NCI-H510A treated with DMSO at 0.1 percent for 48 hours (cell line): ENCODE measurements at regions not wholly inside any gene's neighbourhood (a gene's known extent, or its start where the extent isn't known, plus 50 kb on each side); places are given as distances from the start of the nearest gene placed in this dataset.
"Not testable (repeated sequence)": the region's sequence is repeated elsewhere in the genome, so short reads cannot be mapped to it uniquely, and the experiment has no call there.

Experiments used
- DNase-seq: peaks from one replicate; lab custom pipeline; 2025; lab: John Stamatoyannopoulos, UW

DNA sequence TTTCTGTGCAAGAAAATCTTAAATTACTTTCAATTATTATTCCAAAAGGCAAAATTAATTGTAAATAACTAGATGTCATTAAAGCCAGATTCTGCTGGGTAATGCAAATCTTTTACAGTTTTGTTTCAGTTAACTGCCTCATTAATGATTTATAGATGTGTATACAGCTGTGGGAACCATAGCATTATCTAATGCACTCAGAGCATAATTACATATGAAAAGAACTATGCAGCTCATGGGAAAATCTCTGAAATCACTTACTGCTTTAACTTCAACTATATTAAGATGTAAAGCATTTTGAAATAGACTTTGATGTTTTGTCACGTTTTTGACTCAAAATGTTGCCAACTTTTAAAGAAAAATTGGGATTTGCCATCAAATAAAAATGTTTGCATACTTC is 630.3 kb upstream of the KLHL4 start:
- DNase-seq = no peak

DNA sequence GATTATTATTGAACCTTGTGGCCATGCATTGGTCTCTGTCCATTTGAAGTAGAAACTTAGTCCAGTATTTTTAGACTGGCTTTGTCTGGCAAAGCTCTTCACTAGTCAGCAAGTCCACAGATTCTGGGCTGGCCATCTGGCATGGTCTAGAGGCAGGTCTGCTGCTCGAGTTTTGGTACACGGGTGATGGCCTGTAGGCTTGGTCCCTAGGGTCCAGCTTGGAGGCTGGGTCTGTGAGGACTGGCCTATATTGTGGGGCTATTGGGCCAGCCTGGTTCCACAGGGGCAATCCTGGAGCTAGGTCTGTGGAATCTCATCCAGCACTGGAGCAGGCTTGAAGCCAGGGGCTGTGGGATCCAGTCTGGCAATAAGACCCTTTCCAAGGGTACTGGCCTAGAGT is 607.6 kb upstream of the KLHL4 start:
- DNase-seq = no peak

DNA sequence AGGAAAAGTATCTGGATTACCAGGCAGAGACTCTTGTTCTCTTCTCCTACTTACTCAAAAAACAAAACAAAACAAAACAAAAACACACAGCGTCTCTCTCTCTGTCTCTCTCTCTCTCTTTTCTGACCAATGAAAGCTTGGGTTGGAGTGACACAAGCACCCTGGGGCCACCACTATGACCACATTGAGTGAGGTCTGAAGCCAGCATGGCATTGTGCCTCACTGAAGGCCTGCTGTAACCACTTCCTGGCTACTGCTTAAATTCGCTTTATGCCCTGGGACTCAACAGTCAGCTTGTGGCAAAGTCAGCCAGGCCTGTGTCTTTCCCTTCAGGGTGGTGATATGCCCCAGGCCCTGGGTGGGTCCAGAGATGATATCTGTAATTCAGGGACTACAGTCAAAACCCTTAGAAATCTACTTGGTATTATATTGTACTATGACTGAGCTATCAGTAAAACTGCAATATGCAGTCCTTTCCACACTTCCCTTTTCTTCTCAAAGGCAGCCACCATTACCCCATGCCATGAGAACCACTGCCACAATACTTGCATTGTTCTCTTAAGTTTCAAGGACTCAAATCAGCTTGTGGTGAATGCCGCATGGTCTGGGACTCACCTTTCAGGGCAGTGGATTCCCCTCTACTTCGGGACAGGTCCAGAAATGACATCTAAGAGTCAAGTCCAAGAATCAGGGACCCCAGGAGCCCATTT is 606.8 kb upstream of the KLHL4 start:
- DNase-seq = no peak

DNA sequence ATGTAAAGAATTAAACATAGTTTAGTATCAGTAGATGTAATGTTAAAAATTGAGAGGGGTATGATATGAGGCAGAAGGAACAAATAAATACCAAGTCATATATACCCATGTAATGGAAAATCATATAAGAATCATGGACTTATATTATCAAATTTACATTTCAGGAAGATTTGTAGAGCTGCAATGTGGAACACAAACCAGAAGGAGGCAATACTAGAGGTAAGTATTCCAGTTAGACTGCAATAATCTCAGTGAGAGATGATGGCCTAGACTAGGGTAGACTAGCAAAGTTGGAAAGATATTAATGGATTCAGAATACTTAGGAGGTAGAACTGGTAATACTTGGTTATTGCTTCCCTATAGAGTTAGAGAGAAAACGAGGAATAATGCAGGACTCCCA is 603.0 kb upstream of the KLHL4 start:
- DNase-seq = no peak

DNA sequence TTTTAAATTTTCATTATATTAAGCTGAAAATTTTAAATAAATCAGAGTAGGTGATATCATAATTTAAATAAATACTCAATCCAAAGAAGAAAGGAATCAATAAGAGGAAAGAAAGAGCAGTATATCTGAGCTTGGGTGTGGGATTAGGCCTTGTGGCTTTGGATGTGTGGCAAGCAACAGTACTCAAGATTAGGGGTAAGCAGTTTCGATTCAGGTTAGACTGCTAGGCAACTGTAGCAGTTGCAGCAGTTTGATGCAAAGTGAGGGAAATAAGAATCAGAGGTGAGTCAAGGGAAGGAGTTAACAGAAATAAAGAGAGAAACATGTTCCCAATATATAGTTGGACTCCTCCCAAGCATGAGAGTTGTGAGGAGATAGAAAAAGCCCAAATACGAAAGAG is 599.6 kb upstream of the KLHL4 start:
- DNase-seq = no peak

DNA sequence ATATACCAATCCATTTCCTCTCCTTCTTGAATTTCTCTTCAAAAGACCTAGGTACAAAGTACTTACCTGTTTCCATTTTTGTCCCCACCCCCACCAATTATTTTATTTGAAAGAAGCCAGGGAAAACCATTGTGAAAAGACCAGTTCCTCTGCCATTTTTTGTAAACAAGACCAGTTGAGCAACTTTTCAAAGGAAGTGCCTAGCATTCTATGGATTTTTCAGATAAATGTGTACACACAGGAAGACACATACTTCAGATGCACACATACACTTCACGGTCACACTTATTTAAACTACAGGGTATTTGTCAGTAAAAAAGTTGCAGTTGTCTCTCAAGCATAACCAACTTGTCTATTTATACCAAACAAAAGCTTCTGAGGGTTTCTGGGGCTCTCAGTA is 587.2 kb upstream of the KLHL4 start:
- DNase-seq = no peak

DNA sequence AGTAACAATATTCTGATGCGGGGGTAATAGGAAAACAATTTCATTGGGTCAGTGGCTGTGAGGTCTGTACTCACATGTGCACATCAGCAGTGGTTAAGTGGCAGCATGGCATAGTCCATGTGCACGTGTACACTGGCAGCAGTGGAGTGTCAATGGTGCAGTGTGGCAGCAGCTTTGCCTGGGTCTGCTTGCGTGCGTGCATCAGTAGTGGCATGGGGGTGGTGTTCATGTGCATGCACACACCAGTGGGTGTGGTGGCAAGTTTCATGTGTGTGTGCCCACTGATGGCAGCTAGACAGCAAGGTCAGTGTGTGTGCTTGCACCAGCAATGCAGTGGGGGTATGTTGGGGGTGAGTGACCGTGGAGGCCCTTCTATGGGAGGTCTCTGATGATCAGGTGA is 581.6 kb upstream of the KLHL4 start:
- no peak for DNase-seq

DNA sequence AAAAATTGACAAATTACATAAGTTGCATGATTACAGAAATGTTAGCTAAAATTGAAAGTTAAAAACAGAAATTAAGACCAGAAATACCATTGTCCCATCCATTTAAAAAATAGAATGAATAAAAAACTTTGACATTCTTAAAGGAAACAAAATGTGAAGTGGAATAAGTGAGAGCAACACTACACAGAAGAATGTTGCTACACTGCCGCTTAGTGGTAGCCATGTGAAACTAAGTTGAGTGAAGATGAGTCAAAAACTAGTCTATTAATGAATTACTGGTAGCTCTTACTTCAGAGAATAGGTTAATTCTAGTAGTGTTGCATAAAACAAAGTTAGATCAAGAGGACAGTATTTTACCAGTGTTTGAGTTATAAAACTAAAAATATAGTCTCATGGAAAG is 571.0 kb upstream of the KLHL4 start:
- DNase-seq = peak; percentile 26

DNA sequence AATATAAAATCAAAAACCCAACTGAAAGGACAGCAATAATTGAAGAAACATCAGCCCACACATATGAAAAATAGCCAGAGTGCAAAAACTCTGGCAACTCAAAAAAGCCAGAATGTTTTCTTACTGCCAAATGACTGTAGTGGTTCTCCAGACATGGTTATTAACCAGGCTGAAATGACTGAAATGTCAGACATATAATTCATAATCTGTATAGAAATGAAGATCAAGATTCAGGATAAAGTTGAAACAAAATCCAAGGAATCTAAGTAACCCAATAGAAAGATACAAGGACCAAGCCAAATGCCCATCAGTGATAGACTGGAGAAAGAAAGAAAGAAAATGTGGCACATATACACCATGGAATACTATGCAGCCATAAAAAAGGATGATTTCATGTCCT is 553.3 kb upstream of the KLHL4 start:
- no peak for DNase-seq

DNA sequence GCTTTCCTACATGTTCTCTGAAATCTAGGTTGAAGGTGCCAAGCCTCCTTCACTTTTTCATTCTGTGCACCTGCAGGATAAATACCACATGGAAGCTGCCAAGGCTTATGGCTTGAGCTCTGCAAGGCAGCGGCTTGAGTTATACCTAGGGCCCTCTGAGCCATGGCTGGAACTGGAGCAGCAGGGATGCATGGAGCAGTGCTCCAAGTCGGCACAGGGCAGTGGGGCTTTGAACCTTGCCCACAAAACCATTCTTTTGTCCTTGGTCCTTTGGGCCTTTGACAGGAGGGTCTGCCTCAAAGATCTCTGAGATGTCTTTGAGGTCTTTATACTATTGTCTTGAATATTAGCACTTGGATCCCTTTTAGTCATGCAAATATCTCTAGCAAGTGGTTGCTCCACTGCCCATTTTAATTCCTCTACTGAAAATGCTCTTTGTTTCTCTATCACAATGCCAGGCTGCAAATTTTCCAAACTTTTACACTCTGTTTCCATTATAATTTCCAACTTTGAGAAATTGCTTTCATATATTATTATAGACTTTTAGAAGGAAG is 536.2 kb upstream of the KLHL4 start:
- no peak for DNase-seq

DNA sequence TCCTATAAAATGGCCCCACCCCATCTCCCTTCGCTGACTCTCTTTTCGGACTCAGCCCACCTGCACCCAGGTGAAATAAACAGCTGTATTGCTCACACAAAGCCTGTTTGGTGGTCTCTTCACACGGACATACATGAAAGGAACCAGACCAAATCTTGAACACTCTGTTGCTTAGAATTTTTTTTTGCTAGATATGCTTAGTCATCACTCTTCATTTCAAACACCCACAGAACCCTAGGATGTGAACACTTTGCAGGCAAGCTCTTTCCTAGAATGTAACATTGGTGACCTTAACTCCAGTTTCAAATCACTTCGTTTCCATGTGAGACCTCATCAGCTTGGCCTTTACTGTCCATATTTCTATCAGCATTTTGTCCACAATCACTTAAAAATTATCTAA is 530.3 kb upstream of the KLHL4 start:
- DNase-seq = not testable (repeated sequence)

DNA sequence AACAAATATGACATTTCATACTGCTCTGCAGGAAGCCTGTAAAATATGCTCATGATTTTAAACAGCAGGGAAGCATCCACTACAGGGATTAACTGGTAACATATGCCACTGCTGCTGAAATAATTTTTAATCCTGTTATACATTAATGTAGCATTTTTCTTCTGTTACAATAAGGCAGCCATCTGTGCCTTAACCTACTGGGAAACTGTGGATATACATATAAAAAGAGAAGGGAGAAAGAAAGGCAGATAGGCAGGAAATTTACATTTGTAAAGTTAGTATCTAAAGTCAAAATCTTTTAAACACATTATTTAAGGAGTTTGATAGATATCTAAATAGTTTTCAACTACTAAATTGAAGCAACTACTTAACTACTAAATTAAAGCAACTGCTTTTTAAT is 514.6 kb upstream of the KLHL4 start:
- no peak for DNase-seq

DNA sequence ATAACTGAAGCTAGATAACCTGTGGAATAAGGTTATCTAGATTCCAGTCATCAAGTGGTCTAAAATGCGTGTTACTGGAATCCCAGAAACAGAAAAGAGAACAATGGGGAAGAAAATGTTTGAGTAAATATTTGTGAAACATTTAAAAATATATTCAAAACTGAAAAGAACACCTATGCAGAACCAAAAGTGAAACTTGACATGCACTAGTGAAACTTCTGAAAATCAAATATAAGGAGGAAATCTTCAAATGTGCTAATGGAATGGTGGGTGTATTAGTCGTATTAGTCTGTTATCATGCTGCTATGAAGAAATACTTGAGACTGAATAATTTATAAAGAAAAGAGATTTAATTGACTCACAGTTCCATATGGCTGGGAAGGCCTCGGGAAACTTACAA is 512.4 kb upstream of the KLHL4 start:
- no peak for DNase-seq

DNA sequence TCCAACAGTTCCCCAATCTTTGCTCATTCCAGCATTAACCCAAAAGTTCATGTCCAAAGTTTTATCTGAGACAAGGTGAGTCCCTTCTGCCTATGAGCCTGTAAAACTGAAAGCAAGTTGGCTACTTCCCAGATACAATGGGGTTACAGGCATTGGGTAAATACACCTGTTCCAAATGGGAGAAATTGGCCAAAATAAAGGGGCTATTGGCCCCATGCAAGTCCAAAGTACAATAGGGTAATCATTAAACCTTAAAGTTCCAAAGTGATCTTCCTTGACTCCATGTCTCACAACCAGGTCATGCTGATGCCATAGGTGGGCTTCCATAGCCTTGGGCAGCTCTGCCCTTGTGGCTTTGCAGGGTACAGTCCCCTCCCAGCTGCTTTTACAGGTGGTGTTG is 511.7 kb upstream of the KLHL4 start:
- no peak for DNase-seq

DNA sequence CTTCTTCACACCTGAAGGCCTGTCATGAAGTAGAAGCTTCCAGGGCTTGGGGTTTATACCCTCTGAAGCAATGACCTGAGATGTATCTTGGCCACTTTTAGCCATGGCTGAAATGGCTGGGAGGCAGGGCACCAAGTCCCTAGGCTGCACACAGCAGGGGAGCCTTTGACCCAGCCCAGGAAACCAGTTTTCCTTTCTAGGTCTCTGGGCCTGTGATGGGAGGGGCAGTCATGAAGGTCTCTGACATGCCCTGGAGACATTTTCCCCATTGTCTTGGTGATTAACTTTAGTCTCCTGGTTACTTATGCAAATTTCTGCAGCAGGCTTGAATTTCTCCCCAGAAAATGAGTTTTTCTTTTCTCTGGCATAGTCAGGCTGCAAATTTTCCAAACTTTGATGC is 511.0 kb upstream of the KLHL4 start:
- DNase-seq = no peak

DNA sequence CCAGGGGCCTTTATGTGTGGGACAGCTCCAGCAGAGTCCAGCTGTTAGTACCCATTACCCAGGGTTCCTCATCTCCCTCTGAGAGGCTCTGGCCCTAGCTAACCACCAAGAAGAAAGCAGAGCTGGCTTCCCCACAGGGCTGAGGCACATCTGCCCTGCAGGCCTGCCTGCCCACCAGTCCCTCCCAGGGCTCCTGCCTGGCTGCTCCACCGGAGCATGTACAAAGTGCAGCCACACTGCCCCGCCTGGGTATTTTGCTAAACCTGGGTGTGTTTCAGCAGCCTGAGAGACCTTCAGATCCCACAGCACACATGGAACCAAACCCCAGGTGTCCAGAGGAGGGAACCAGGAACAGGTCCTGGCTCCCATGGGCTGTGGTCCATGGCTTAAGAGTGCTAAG is 500.4 kb upstream of the KLHL4 start:
- no peak for DNase-seq

DNA sequence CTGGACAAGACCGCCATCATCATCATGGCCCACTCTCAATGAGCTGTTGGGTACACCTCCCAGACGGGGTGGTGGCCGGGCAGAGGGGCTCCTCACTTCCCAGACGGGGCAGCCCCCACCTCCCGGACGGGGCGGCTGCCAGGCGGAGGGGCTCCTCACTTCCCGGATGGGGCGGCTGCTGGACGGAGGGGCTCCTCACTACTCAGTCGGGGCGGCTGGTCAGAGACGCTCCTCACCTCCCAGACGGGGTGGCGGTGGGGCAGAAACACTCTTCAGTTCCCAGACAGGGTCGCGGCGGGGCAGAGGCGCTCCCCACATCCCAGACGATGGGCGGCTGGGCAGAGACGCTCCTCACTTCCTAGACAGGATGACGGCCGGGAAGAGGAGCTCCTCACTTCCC is 484.5 kb upstream of the KLHL4 start:
- not testable (repeated sequence) for DNase-seq

DNA sequence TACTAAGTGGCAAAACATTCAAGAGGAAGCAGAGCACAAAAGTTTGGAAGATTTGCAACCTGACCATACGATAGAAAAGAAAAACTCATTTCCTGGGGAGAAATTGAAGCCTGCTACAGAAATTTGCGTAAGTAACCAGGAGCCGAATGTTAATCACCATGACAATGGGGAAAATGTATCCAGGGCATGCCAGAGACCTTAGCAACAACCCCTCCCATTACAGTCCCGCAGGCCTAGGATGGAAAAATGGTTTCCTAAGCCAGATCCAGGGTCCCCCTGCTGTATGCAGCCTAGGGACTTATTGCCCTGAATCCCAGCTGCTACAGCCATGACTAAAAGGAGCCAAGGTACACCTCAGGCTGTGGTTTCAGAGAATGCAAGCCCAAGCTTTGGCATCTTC is 472.2 kb upstream of the KLHL4 start:
- no peak for DNase-seq

DNA sequence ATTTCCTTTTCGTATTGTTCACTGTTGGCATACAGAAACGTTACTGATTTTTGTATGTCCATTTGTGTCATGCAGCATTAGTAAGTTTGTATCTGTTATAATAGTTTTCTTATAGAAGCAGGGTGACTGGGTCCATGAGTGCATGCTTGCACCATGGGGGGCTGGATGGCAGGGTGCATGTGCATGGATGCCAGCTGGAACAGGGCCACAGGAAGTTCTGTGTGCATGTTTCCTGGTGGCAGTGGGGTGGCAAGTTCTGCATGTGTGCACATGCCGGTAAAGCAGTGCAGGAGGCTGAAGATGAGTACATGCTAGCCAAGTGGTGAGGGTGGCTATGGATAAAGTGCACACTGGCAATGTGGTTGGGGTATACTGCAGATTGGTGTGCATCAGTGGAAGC is 468.0 kb upstream of the KLHL4 start:
- no peak for DNase-seq

DNA sequence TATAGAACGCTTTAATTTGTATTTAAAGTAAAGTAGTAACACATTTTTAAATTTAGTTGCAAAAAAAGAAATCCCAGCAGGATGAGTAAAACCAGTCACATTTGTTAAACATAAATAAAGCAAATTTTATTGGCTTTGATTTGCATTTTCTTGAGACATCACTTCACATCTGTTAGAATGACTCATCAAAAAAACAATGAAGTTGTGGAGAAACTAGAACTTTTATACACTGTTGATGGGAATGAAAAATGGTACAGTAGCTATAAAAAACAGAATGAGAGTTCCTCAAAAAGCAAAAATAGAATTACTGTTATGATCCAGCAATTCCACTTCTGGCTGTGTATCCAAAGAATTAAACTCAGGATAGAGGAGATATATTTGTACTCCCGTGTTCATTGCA is 454.0 kb upstream of the KLHL4 start:
- DNase-seq = no peak

DNA sequence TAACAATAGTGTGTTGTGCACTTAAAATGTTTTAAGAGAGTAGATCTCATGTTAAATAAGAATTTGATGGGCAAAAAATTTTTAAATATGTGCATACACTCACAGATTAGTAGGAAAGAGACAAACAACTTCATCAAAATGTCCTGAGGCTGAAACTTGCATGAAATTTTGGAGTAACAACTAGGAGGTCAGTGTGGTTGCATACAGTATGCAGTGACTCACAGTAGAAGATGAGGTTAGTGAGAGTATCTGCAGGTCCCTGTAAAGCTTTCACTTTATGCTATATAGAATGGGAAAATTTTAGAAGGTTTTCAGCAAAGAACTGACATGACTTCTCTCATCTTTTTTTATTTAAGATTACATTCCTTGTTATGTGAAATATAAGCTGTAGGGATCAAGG is 453.1 kb upstream of the KLHL4 start:
- DNase-seq = no peak

DNA sequence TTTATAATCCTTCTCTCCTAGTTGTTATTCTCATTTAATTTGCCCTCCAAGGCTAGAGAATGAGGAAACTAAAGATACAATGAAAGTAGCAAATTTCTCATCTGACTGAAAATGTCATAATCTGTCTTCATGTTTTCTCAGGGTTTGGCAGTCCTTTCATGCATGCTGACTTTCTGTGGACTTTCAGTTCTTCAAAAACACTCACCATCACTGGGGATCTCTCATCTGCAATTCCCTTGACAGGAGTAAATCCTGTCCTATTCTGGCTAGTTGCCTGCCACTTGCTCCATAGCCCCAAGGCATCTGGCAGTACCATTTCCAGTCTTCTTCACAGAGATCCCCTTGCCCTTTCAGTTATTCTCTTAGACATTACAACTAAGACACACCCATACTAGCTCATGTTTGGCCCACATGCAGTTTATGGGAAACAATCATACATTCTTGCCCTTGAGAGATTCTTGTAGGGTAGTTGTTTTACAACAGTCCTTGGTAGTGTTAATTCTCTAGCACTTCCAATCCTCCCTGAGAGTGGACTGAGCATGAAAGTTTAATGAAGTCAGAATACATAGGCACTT is 449.7 kb upstream of the KLHL4 start:
- no peak for DNase-seq

DNA sequence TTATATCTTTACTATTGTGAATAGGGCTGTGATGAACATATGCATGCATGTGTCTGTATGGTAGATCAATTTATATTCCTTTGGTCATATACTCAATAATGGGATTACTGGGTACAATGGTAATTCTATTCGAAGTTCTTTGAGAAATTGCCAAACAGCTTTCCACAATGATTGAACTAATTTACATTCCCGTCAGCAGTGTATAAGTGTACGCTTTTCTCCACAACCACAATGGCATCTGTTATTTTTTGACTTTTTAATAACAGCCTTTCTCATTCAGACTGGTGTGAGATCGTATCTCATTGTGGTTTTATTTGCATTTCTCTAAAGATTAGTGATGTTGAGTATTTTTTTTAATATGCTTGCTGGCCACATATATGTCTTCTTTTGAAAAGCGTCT is 439.4 kb upstream of the KLHL4 start:
- no peak for DNase-seq

DNA sequence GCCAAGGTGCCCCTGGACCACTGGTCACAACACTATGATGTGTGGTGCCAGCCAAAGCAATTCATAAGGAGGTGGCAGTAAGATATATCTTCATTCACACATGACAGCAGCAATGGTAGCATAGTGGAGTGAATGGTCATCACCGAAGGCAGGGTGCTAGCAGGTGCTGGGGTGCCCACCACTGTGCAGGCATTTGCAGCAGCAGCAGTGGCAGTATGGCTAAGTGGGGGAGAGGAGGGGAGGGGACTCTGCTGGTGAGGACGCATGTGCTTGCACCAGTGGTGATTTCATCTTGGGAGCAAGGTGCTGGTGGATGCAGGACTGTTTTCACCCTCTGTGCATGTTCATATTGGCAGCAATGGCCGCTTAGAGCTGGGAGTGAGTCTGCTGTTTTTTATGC is 419.1 kb upstream of the KLHL4 start:
- no peak for DNase-seq
